Smooth muscle cell (in vitro differentiated cells): ENCODE measurements at regions not wholly inside any gene's neighbourhood (a gene's known extent, or its start where the extent isn't known, plus 50 kb on each side); places are given as distances from the start of the nearest gene placed in this dataset.

ENCODE experiments used
- DNase-seq: peaks from one replicate; lab custom pipeline; 2025; ENCODE audit not compliant: unreplicated experiment; lab: John Stamatoyannopoulos, UW
- H2AFZ ChIP-seq: fragments of 200-600 bp; sonication (generic); 2 replicates; pipeline ENCODE4 v1.6.0; 2016; ENCODE audit warnings: antibody characterized with exemption, low read depth, mild to moderate bottlenecking
- H3F3A ChIP-seq: fragments of 200-600 bp; sonication (generic); 2 replicates; pipeline ENCODE4 v1.6.0; 2017; ENCODE audit warnings: antibody characterized with exemption, low read depth
- H3K27ac ChIP-seq: fragments of 200-600 bp; sonication (generic); 2 replicates; pipeline ENCODE4 v1.5.1; 2016; ENCODE audit warnings: low read depth, mild to moderate bottlenecking
- H3K27me3 ChIP-seq: fragments of 200-600 bp; sonication (generic); 2 replicates; pipeline ENCODE4 v1.6.1; 2016; ENCODE audit warnings: low read depth, mild to moderate bottlenecking
- H3K36me3 ChIP-seq: fragments of 200-600 bp; sonication (generic); 2 replicates; pipeline ENCODE4 v1.5.1; 2016; ENCODE audit warnings: low read depth
- H3K4me1 ChIP-seq: fragments of 200-600 bp; sonication (generic); 2 replicates; pipeline ENCODE4 v1.5.1; 2016; ENCODE audit warnings: low read depth
- H3K4me2 ChIP-seq: fragments of 200-600 bp; sonication (generic); 2 replicates; pipeline ENCODE4 v1.6.0; 2016; ENCODE audit warnings: mild to moderate bottlenecking
- H3K4me3 ChIP-seq: fragments of 200-600 bp; sonication (generic); 2 replicates; pipeline ENCODE4 v1.5.1; 2016; ENCODE audit warnings: mild to moderate bottlenecking
- H3K79me2 ChIP-seq: fragments of 200-600 bp; sonication (generic); 2 replicates; pipeline ENCODE4 v1.6.0; 2016; ENCODE audit warnings: low read depth, mild to moderate bottlenecking
- H3K9ac ChIP-seq: fragments of 200-600 bp; sonication (generic); 2 replicates; pipeline ENCODE4 v1.6.0; 2016; ENCODE audit warnings: low read depth
- H3K9me3 ChIP-seq: fragments of 200-600 bp; sonication (generic); replicated peaks from 2 replicates; pipeline ENCODE4 v1.5.1; 2016; ENCODE audit warnings: low read depth
- H4K20me1 ChIP-seq: fragments of 200-600 bp; sonication (generic); 2 replicates; pipeline ENCODE4 v1.6.0; 2016; ENCODE audit warnings: low read depth
- WGBS: methylation state at CpG from one replicate; pipeline ENCODE4 v1.1.7; 2016; ENCODE audit warnings: low lambda C conversion rate; 5-methylcytosine and 5-hydroxymethylcytosine counted together
- TF ChIP-seq, protein P1 (sequence below): fragments of 200-600 bp; sonication (generic); IDR thresholded peaks from 2 replicates; pipeline ENCODE4 v1.5.1; 2017; ENCODE audit warnings: borderline replicate concordance, mild to moderate bottlenecking, antibody characterized with exemption; ENCODE audit not compliant: insufficient read depth, poor library complexity, severe bottlenecking

DNA sequence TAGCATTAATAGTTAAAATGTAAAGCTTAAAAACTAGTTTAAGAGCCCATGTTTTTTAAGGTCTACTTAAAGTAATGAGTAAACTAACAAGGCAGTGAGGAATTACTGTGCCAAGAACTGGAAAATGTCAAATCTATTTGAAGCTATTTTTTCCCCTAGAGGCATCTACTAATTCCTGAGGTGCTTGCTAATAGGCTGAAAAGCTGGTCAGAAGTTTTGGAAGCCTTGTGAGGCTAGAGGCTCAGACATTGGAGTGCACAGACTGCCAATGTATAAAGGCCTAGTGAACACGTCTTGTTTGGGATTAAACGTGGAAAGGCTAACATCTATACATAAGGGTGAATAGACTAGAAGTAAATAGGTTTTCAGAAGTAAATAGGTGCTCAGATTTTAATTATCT, 136.5 kb upstream of the C11orf87 start:
- Histone ChIP-seq H3K4me3 (no peak overlapping the region), H3K27ac (no peak overlapping the region), H3K9ac (no peak overlapping the region), H3F3A (no peaks in the 10 kb centered on the region), H3K4me2 (no peak overlapping the region), H3K27me3 (no peaks in the 10 kb centered on the region), H3K79me2 (no peaks in the 10 kb centered on the region), H3K9me3 (no peaks in the 10 kb centered on the region), H3K36me3 (no peaks in the 10 kb centered on the region), H3K4me1 (no peaks in the 10 kb centered on the region), H4K20me1 (no peaks in the 10 kb centered on the region), H2AFZ (no peak overlapping the region)
- DNase-seq: no peak
- TF ChIP-seq, protein P1, sequence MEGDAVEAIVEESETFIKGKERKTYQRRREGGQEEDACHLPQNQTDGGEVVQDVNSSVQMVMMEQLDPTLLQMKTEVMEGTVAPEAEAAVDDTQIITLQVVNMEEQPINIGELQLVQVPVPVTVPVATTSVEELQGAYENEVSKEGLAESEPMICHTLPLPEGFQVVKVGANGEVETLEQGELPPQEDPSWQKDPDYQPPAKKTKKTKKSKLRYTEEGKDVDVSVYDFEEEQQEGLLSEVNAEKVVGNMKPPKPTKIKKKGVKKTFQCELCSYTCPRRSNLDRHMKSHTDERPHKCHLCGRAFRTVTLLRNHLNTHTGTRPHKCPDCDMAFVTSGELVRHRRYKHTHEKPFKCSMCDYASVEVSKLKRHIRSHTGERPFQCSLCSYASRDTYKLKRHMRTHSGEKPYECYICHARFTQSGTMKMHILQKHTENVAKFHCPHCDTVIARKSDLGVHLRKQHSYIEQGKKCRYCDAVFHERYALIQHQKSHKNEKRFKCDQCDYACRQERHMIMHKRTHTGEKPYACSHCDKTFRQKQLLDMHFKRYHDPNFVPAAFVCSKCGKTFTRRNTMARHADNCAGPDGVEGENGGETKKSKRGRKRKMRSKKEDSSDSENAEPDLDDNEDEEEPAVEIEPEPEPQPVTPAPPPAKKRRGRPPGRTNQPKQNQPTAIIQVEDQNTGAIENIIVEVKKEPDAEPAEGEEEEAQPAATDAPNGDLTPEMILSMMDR: no peak
- WGBS: 66% methylated on average over 2 of the region's 2 CpGs

GRCh38 chr11:109291553-109291952, 130.4 kb upstream of the C11orf87 start:
- Histone ChIP-seq H3K9me3 (no peaks in the 10 kb centered on the region), H3K4me3 (no peak overlapping the region), H3K4me2 (no peak overlapping the region), H3K79me2 (no peaks in the 10 kb centered on the region), H3K27ac (no peak overlapping the region), H4K20me1 (no peaks in the 10 kb centered on the region), H3F3A (no peaks in the 10 kb centered on the region), H3K27me3 (no peaks in the 10 kb centered on the region), H3K36me3 (no peaks in the 10 kb centered on the region), H3K9ac (no peak overlapping the region), H3K4me1 (no peaks in the 10 kb centered on the region), H2AFZ (no peak overlapping the region)
- WGBS: 95% methylated on average over 2 of the region's 2 CpGs
- TF ChIP-seq, protein P1: no peak
- no peak for DNase-seq

- TF ChIP-seq, protein P1: no peak
- no peak overlapping the region for H2AFZ ChIP-seq
- H3K4me2 ChIP-seq: no peak overlapping the region
- no peak overlapping the region for H3K4me3 ChIP-seq
- H3K79me2 ChIP-seq: no peaks in the 10 kb centered on the region
- no peak overlapping the region for H3K9ac ChIP-seq
- WGBS: 78% methylated on average over 2 of the region's 2 CpGs
- H3K27ac ChIP-seq: no peak overlapping the region
- no peaks in the 10 kb centered on the region for H3K4me1 ChIP-seq
- H3F3A ChIP-seq: no peaks in the 10 kb centered on the region
- no peak for DNase-seq
- H3K27me3 ChIP-seq: no peaks in the 10 kb centered on the region
- H3K36me3 ChIP-seq: no peaks in the 10 kb centered on the region
- H3K9me3 ChIP-seq: no peaks in the 10 kb centered on the region
- no peaks in the 10 kb centered on the region for H4K20me1 ChIP-seq
Measured at GRCh38 chr11:109298865-109299264, 123.1 kb upstream of the C11orf87 start.

- Histone ChIP-seq H4K20me1 (no peaks in the 10 kb centered on the region), H3K4me1 (no peaks in the 10 kb centered on the region), H3K36me3 (no peaks in the 10 kb centered on the region), H2AFZ (no peak overlapping the region), H3K27ac (no peak overlapping the region), H3F3A (no peaks in the 10 kb centered on the region), H3K9me3 (no peaks in the 10 kb centered on the region), H3K27me3 (no peaks in the 10 kb centered on the region), H3K79me2 (no peaks in the 10 kb centered on the region), H3K4me2 (no peak overlapping the region), H3K4me3 (no peak overlapping the region), H3K9ac (no peak overlapping the region)
- DNase-seq: no peak
- WGBS: 79% methylated on average over 3 of the region's 3 CpGs
- TF ChIP-seq, protein P1: no peak
Measured at GRCh38 chr11:109300211-109300610, 121.8 kb upstream of the C11orf87 start.
